CD4-positive, alpha-beta T cell (primary cell): ENCODE measurements at regions not wholly inside any gene's neighbourhood (a gene's known extent, or its start where the extent isn't known, plus 50 kb on each side); places are given as distances from the start of the nearest gene placed in this dataset.

Experiments
- ATAC-seq: fragments of 200-7000 bp; cut with Tn5 transposase; one replicate; pipeline ENCODE4 v1.10.0; 2022; ENCODE audit warnings: mild to moderate bottlenecking; ENCODE audit not compliant: poor library complexity
- CTCF ChIA-PET: fragments of 350-600 bp; sonication (Branson Sonifier 250); formaldehyde crosslinking; loops from one replicate; lab custom pipeline; 2021; ENCODE audit warnings: antibody characterized with exemption, inconsistent platforms; lab: Charles Lee
- POLR2A ChIA-PET: fragments of 350-600 bp; sonication (Branson Sonifier 250); formaldehyde crosslinking; loops from one replicate; lab custom pipeline; 2021; ENCODE audit warnings: antibody characterized with exemption, inconsistent platforms; lab: Charles Lee
- DNase-seq, 14 experiments: peaks; one replicate each; pipeline ENCODE4 v3.0.0-alpha.2; 2013 to 2020; ENCODE audit warnings: mixed read lengths in 2 of 14
- H3K27ac ChIP-seq, 2 donors: one replicate each; pipeline versions ENCODE4 v1.5.1 to v1.7.0; 2013; ENCODE audit warnings: low read length in 2 of 2, low read depth in 1 of 2, mild to moderate bottlenecking in 1 of 2
- H3K27me3 ChIP-seq, 2 experiments: 1 replicate in 1 of 2; 2 replicates in 1 of 2; pipeline versions ENCODE4 v1.6.1 to v1.7.0; 2013; ENCODE audit warnings: low read length in 2 of 2, control low read depth in 1 of 2, mild to moderate bottlenecking in 1 of 2, moderate library complexity in 1 of 2; ENCODE audit not compliant: insufficient read depth in 2 of 2, control insufficient read depth in 1 of 2
- H3K36me3 ChIP-seq: one replicate; pipeline ENCODE4 v1.6.1; 2013; ENCODE audit warnings: low read length, control low read depth; ENCODE audit not compliant: insufficient read depth
- H3K4me1 ChIP-seq: one replicate; pipeline ENCODE4 v1.6.1; 2013; ENCODE audit warnings: low read length, control low read depth; ENCODE audit not compliant: insufficient read depth
- H3K4me3 ChIP-seq: one replicate; pipeline ENCODE4 v1.5.1; 2013; ENCODE audit warnings: mild to moderate bottlenecking, low read length, moderate library complexity
- H3K9me3 ChIP-seq, 2 experiments: 1 replicate in 1 of 2; 2 replicates in 1 of 2; pipeline versions ENCODE4 v1.6.1 to v1.7.0; 2013; ENCODE audit warnings: low read length in 2 of 2, mild to moderate bottlenecking in 2 of 2, control low read depth in 1 of 2, moderate library complexity in 1 of 2; ENCODE audit not compliant: control insufficient read depth in 1 of 2, insufficient read depth in 1 of 2
- H3K27ac Mint-ChIP-seq: one replicate; pipeline ENCODE4 v1.8.0; 2020; ENCODE audit warnings: mixed read lengths
- H3K27me3 Mint-ChIP-seq: one replicate; pipeline ENCODE4 v1.8.0; 2021; ENCODE audit warnings: mixed read lengths
- H3K36me3 Mint-ChIP-seq: one replicate; pipeline ENCODE4 v1.8.0; 2021; ENCODE audit warnings: low read depth, mixed read lengths
- H3K4me1 Mint-ChIP-seq: one replicate; pipeline ENCODE4 v1.8.0; 2021; ENCODE audit warnings: low read depth, mixed read lengths
- H3K4me3 Mint-ChIP-seq: one replicate; pipeline ENCODE4 v1.8.0; 2020; ENCODE audit warnings: mild to moderate bottlenecking, mixed read lengths
- H3K9me3 Mint-ChIP-seq: one replicate; pipeline ENCODE4 v1.8.0; 2020; ENCODE audit warnings: mixed read lengths
- intact Hi-C, 2 experiments: fragments of 100-400 bp; cut with DNase I in 1 of 2; cut with micrococcal nuclease in 1 of 2; formaldehyde crosslinking; loops; one replicate each; pipeline versions ENCODE4 v1.15.1 to v1.9.0; 2023 to 2025; cut with DNase I, micrococcal nuclease
- TF ChIP-seq, protein P1 (sequence below): fragments of 200-600 bp; IDR thresholded peaks from one replicate; pipeline ENCODE4 v1.8.0; 2022; ENCODE audit warnings: antibody characterized with exemption, mild to moderate bottlenecking

DNA sequence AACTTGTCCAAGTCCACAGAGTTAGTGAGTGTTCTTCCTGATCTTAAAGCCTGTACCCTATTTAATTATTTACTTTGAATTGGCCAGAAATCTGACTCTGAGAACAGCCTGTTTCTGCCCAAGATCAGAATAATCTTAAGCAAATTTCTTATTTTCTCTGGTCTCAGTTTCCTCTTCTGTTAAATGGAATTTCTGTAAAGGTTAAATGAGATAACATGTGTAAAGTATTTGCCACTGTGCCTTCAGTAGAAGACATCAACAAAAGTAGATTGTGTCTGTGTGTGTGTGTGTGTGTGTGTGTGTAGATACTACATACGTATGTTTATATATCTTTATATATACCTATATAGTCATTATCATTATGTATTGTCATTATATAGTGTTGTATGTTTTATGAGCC is 124.2 kb upstream of the FGGY start:
- Histone ChIP-seq H3K27me3 (no peaks in the 10 kb centered on the region), H3K4me1 (no peaks in the 10 kb centered on the region), H3K4me3 (no peak overlapping the region), H3K36me3 (no peaks in the 10 kb centered on the region), H3K9me3 (no peaks in the 10 kb centered on the region), H3K27ac (no peak overlapping the region)
- DNase-seq (no peak), ATAC-seq (no peak)
- POLR2A ChIA-PET = no interaction called here
- Mint-ChIP-seq H3K4me1 (no peaks in the 10 kb centered on the region), H3K9me3 (no peaks in the 10 kb centered on the region), H3K27me3 (peaks cover 5% of the 10 kb centered on the region), H3K36me3 (no peaks in the 10 kb centered on the region), H3K27ac (no peak overlapping the region), H3K4me3 (no peak overlapping the region)
- intact Hi-C loops = no loop called here
- CTCF ChIA-PET = no interaction called here
- TF ChIP-seq, protein P1, sequence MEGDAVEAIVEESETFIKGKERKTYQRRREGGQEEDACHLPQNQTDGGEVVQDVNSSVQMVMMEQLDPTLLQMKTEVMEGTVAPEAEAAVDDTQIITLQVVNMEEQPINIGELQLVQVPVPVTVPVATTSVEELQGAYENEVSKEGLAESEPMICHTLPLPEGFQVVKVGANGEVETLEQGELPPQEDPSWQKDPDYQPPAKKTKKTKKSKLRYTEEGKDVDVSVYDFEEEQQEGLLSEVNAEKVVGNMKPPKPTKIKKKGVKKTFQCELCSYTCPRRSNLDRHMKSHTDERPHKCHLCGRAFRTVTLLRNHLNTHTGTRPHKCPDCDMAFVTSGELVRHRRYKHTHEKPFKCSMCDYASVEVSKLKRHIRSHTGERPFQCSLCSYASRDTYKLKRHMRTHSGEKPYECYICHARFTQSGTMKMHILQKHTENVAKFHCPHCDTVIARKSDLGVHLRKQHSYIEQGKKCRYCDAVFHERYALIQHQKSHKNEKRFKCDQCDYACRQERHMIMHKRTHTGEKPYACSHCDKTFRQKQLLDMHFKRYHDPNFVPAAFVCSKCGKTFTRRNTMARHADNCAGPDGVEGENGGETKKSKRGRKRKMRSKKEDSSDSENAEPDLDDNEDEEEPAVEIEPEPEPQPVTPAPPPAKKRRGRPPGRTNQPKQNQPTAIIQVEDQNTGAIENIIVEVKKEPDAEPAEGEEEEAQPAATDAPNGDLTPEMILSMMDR = no peak

DNA sequence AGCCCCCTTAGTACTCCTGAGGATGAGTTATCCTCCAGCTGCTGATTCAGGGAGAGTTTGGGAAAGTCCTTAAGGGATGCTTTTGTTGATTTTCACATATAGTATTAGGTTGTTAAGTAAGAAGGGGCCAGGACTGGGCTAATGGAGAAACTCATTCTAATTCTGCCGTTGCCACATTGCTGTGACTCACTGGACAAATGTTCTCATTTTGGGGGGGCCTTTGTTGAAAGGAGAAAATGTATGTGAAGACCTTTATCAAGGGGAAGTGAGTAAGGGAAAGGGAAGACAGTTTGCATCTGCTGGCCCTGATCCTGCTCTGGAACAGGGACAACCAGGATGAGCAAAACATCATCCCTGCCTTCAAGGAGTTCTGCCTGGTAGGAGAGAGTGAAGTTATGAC is 123.2 kb upstream of the FGGY start:
- ATAC-seq (no peak), DNase-seq (peak in 1 of 14 experiments; percentile 11)
- Histone ChIP-seq H3K27me3 (no peaks in the 10 kb centered on the region), H3K4me1 (no peaks in the 10 kb centered on the region), H3K4me3 (no peak overlapping the region), H3K36me3 (no peaks in the 10 kb centered on the region), H3K9me3 (no peaks in the 10 kb centered on the region), H3K27ac (no peak overlapping the region)
- Mint-ChIP-seq H3K4me3 (no peak overlapping the region), H3K4me1 (no peaks in the 10 kb centered on the region), H3K27ac (no peak overlapping the region), H3K9me3 (no peaks in the 10 kb centered on the region), H3K27me3 (peaks cover 5% of the 10 kb centered on the region), H3K36me3 (no peaks in the 10 kb centered on the region)
- ChIA-PET POLR2A (no interaction called here), CTCF (no interaction called here)
- TF ChIP-seq, protein P1 = no peak
- intact Hi-C loops = no loop called here

DNA sequence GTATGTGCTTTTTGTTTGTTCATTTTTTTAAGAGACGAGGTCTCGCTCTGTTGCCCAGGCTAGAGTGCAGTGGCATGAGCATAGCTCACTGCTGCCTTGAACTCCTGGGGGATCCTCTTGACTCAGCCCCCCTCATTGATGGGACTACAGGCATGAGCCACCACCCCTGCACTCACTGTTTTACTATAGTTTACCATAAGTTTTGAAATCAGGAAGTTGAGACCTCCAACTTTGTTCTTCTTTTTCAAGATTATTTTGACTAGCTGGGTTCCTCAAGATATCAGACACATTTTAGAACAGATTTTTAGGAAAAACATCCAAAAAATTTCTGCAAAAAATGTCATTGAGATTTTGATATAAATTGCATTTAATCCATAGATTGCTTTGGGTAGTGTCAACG is 120.4 kb upstream of the FGGY start:
- Mint-ChIP-seq H3K9me3 (no peaks in the 10 kb centered on the region), H3K27me3 (no peaks in the 10 kb centered on the region), H3K27ac (no peak overlapping the region), H3K4me3 (no peak overlapping the region), H3K36me3 (no peaks in the 10 kb centered on the region), H3K4me1 (no peaks in the 10 kb centered on the region)
- no peak overlapping the region for H3K27ac ChIP-seq
- no peak for ATAC-seq
- no peaks in the 10 kb centered on the region for H3K36me3 ChIP-seq
- no peaks in the 10 kb centered on the region for H3K4me1 ChIP-seq
- H3K4me3 ChIP-seq = no peak overlapping the region
- TF ChIP-seq, protein P1 = no peak
- H3K27me3 ChIP-seq = no peaks in the 10 kb centered on the region
- DNase-seq = no peak
- H3K9me3 ChIP-seq = no peaks in the 10 kb centered on the region
- POLR2A ChIA-PET = no interaction called here
- intact Hi-C loops = no loop called here
- CTCF ChIA-PET = no interaction called here
